BJ (cell line): ENCODE measurements at regions not wholly inside any gene's neighbourhood (a gene's known extent, or its start where the extent isn't known, plus 50 kb on each side); places are given as distances from the start of the nearest gene placed in this dataset. TPM values are rescaled to one million over a fixed set of nuclear protein-coding genes. Genes with fewer than 3 reads are reported as not detected.
"Not testable (repeated sequence)": the region's sequence is repeated elsewhere in the genome, so short reads cannot be mapped to it uniquely, and the experiment has no call there.

ENCODE experiments used
- CTCF ChIA-PET: fragments of 350-600 bp; formaldehyde crosslinking; extraction: SDS; loops from one replicate; lab custom pipeline; 2021; ENCODE audit warnings: antibody characterized with exemption, inconsistent platforms; lab: Yijun Ruan, JAX
- POLR2A ChIA-PET: fragments of 300-600 bp; sonication (Branson Sonifier 250); formaldehyde crosslinking; extraction: SDS; loops from one replicate; lab custom pipeline; 2021; ENCODE audit warnings: antibody characterized with exemption; lab: Charles Lee
- DNase-seq: peaks from one replicate; pipeline ENCODE4 v3.0.0-alpha.2; 2011; ENCODE audit warnings: low read depth
- H3K27me3 ChIP-seq: 2 replicates; pipeline ENCODE4 v1.6.0; 2011; ENCODE audit warnings: low read length; ENCODE audit not compliant: control insufficient read depth, insufficient read depth
- H3K36me3 ChIP-seq: 2 replicates; pipeline ENCODE4 v1.5.1; 2011; ENCODE audit warnings: low read length; ENCODE audit not compliant: control insufficient read depth, insufficient read depth
- H3K4me3 ChIP-seq: 2 replicates; pipeline ENCODE4 v1.5.1; 2011; ENCODE audit warnings: low read depth, mild to moderate bottlenecking, control low read depth, low read length
- small RNA-seq: library from RNA; depleted of rRNA; stranded (forward); fragments of <200 nt; gene quantifications from one replicate; pipeline ENCODE3, GENCODE V24; 2012; ENCODE audit warnings: low replicate concordance, low read depth; ENCODE audit not compliant: insufficient read length
- TF ChIP-seq, protein P1 (sequence below): IDR thresholded peaks from 2 replicates; pipeline ENCODE4 v1.5.1; 2011; ENCODE audit warnings: low read depth, mild to moderate bottlenecking, control low read depth, inconsistent platforms, low read length, moderate library complexity; ENCODE audit not compliant: insufficient read depth

DNA sequence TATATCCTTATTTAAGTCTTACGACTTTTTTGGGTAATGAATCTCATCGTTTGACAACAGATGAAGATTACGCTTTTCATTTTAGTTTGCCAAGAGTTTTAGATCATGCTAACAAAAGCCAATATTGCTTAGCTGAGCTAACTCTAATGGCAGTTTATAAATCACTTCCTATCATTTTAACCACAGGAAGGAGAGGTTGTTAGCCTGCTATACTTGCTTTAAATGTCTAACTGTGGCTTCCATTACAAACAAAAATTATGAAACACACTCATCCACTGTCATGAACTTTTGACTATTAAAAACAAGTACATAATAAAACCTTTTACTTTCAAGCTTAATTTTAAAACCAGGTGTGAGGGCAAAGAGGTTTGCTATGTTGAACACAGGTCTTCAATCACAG lies 53.7 kb upstream of the ANKH start:
- no peak for DNase-seq
- TF ChIP-seq, protein P1, sequence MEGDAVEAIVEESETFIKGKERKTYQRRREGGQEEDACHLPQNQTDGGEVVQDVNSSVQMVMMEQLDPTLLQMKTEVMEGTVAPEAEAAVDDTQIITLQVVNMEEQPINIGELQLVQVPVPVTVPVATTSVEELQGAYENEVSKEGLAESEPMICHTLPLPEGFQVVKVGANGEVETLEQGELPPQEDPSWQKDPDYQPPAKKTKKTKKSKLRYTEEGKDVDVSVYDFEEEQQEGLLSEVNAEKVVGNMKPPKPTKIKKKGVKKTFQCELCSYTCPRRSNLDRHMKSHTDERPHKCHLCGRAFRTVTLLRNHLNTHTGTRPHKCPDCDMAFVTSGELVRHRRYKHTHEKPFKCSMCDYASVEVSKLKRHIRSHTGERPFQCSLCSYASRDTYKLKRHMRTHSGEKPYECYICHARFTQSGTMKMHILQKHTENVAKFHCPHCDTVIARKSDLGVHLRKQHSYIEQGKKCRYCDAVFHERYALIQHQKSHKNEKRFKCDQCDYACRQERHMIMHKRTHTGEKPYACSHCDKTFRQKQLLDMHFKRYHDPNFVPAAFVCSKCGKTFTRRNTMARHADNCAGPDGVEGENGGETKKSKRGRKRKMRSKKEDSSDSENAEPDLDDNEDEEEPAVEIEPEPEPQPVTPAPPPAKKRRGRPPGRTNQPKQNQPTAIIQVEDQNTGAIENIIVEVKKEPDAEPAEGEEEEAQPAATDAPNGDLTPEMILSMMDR = no peak
- CTCF ChIA-PET = interaction anchor here (0.5 kb wide), 1 partner anchor 54 kb away, joined by 3 read pairs; the partner anchor contains the start of gene ANKH
- Histone ChIP-seq H3K27me3 (no peaks in the 10 kb centered on the region), H3K4me3 (no peak overlapping the region), H3K36me3 (no peaks in the 10 kb centered on the region)
- POLR2A ChIA-PET = no interaction called here

- H3K4me3 ChIP-seq, H3K36me3 ChIP-seq, DNase-seq, POLR2A ChIA-PET, H3K27me3 ChIP-seq: not testable (repeated sequence)
- CTCF ChIA-PET = interaction anchor here (0.6 kb wide), 1 partner anchor 109 kb away, joined by 3 read pairs; no protein-coding TSS in a partner anchor
These were observed 51.4 kb upstream of the ANKH start for GRCh38 chr5:14922952-14923351.

DNA sequence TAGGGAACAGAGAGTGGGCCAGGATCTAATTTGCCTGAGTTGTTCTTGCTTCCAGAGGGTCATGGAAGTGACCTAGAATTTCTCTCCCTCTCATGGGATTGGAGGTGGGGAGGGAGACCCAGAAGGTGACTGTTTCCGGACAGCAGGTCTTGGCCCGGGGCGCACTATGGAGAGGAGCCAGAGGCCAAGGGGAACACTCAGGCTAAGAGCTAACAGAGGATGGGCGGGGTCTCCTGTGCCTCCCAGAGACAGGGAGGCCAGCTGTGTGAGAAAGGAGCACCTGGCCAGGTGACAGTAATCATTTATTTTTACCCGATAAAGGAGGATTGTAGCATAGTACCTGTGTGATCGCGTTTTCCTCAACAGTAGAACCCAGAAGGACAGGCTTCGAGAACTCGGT lies 50.9 kb upstream of the ANKH start:
- TF ChIP-seq, protein P1 = no peak

More for the DNA sequence above, 50.9 kb upstream of the ANKH start:
- POLR2A ChIA-PET = no interaction called here
- Histone ChIP-seq H3K27me3 (no peaks in the 10 kb centered on the region), H3K4me3 (no peak overlapping the region), H3K36me3 (no peaks in the 10 kb centered on the region)
- CTCF ChIA-PET = no interaction called here
- DNase-seq = no peak

Small RNA genes lying in the stretch of these regions (small RNA-seq; reads per million reads assigned to genes)
- gene RF00096 = not detected
